ENCODE measurements at regions not wholly inside any gene's neighbourhood (a gene's known extent, or its start where the extent isn't known, plus 50 kb on each side); places are given as distances from the start of the nearest gene placed in this dataset.
A peak's percentile ranks its signal among the peaks of the same experiment; 100 is the strongest.

DNA sequence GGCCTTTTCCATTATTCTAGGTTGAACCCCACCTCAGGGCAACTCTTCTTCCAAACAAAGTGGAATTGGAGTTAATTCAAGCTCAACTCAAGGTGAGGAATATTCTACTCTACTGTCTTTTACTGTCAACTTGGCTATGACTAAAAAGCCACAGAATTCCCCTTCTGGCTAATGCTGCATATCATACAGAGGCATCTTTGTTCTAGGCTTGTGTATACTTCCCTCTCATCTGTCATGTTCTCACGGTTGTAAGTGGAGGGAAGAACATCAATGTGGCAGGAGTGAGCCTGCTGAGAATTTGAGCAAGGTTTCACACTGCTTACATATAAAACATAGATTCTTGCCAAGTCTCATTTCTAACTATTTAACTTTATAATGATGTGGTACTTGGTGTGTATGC is 921.4 kb upstream of the CNTN5 start:
- intact Hi-C loops (cut with DNase I), result no loop called here
- no peak for DNase-seq
- no peak for ATAC-seq (ENCODE audit: poor library complexity)

GRCh38 chr11:98100689-98101088 is 920.1 kb upstream of the CNTN5 start:
- DNase-seq (no peak), ATAC-seq (ENCODE audit: poor library complexity) (no peak)
- intact Hi-C loops (cut with DNase I), result no loop called here

DNA sequence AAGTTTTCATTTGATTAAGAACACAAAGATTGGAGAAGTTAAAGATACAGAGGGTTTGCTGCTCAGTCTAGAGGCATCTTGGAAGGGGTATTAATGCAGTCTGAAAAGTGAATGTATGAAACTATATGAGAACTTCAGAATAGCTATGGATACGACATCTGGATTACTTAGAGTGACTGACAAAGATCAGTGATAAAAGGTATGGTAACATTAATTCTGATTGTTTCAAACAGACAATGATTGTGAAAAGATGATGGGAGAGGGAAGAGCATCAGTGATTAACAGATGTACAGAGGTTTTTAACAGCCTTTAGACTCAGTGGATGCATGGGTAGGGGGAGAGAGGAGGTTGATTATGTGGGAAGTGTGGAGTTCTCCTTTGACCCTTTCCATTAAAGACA is 919.4 kb upstream of the CNTN5 start:
- no peak for ATAC-seq (ENCODE audit: poor library complexity)
- intact Hi-C loops (cut with DNase I), result no loop called here
- no peak for DNase-seq

DNA sequence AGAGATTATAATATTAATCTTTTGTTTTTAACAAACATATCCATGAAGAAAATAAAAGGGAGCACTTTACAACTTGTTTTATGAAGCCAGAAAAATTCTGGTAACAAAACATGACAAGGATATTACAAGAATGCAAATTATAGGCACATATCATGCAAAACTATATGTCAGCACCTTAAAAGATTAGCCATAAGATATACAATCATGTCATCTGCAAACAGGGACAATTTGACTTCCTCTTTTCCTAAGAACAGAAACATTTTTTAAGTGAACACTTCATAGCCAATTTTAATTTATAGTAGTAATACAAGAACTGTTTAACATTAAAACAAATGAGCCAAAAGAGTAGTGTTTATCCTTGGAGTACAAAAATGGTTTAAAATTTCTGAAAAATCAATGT is 916.5 kb upstream of the CNTN5 start:
- ATAC-seq (ENCODE audit: poor library complexity) (no peak), DNase-seq (no peak)
- intact Hi-C loops (cut with DNase I), result no loop called here

GRCh38 chr11:98107736-98108135 is 913.0 kb upstream of the CNTN5 start:
- DNase-seq, result peak; percentile 39
- intact Hi-C loops (cut with DNase I), result no loop called here
- peak; percentile 99 for ATAC-seq (ENCODE audit: poor library complexity)

DNA sequence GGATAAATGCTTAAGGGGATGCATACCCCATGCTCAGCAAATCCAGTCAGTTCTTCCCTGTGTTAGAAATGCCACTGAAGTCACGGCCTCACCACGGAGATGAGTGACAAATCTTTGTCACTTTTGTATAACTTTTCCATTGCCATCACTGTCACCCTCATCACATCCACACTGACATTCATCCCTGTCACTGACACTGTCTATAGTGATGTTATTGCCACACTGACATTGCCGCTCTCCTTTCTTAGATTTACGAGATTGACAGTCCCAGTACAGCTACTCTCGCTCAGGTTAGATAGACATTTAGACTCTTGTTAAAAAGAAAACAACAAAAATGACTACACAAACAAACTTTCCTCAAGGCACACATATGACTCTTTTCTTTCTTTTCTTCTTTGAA is 910.7 kb upstream of the CNTN5 start:
- ATAC-seq (ENCODE audit: poor library complexity) (no peak), DNase-seq (no peak)
- intact Hi-C loops (cut with DNase I), result no loop called here

DNA sequence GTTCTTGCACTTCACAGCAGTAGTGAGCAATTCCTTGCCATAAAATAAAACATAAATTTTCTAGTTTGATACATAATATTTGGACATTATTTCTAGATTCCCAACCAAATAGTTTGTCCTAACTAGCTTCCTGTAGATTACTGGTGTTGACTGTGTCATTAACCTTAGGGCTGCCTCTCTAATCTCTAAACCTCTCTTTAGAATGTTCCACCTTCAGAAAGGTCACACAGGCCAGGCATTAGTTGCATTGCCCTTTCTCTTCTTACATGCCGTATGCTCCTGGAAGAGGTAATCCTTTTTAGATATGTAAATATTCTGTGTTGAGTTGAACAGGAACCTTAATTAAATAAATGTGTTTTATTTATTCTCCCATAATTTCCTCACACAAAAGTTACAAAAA is 904.9 kb upstream of the CNTN5 start:
- intact Hi-C loops (cut with DNase I), result no loop called here
- ATAC-seq (ENCODE audit: poor library complexity) (no peak), DNase-seq (no peak)

DNA sequence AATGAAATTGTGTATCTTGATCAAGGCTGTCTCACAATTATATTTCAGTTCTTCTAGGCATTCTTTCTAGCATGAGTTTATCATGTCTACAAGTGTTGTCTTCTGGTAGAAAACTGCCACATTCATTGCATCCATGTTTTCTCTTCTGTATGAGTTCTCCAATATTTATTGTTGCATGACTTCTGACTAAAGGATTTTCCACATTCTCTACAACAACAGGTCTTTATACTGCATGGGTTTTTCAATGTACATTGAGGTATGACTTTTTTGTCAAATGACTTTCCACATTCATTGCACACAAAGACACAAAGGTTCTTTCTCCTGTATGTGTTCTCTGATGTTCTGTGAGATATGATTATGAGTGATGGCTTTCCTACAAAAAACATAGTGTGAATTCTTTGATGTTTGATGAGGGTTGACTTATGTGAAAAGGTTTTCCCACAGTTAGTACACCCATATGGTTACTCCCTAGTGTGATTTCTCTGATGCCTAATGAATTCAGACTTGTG is 890.6 kb upstream of the CNTN5 start:
- intact Hi-C loops (cut with DNase I), result no loop called here
- DNase-seq (no peak), ATAC-seq (ENCODE audit: poor library complexity) (no peak)

GRCh38 chr11:98136357-98136756 is 884.4 kb upstream of the CNTN5 start:
- intact Hi-C loops (cut with DNase I), result no loop called here
- no peak for DNase-seq
- no peak for ATAC-seq (ENCODE audit: poor library complexity)

GRCh38 chr11:98137437-98137836 is 883.3 kb upstream of the CNTN5 start:
- DNase-seq (no peak), ATAC-seq (ENCODE audit: poor library complexity) (no peak)
- intact Hi-C loops (cut with DNase I), result no loop called here

- ATAC-seq (ENCODE audit: poor library complexity) (no peak), DNase-seq (no peak)
- intact Hi-C loops (cut with DNase I), result no loop called here
Measured at GRCh38 chr11:98143661-98144060, 877.1 kb upstream of the CNTN5 start.

- no peak for DNase-seq
- intact Hi-C loops (cut with DNase I), result no loop called here
- ATAC-seq (ENCODE audit: poor library complexity), result no peak
Measured at GRCh38 chr11:98153752-98154151, 867.0 kb upstream of the CNTN5 start.

GRCh38 chr11:98155696-98156095 is 865.1 kb upstream of the CNTN5 start:
- ATAC-seq (ENCODE audit: poor library complexity) (no peak), DNase-seq (no peak)
- intact Hi-C loops (cut with DNase I), result no loop called here

GRCh38 chr11:98177925-98178324 is 842.8 kb upstream of the CNTN5 start:
- DNase-seq (no peak), ATAC-seq (ENCODE audit: poor library complexity) (no peak)
- intact Hi-C loops (cut with DNase I), result no loop called here

- ATAC-seq (ENCODE audit: poor library complexity) (no peak), DNase-seq (no peak)
- intact Hi-C loops (cut with DNase I), result no loop called here
Measured at GRCh38 chr11:98180511-98180910, 840.2 kb upstream of the CNTN5 start.

- intact Hi-C loops (cut with DNase I), result no loop called here
- DNase-seq, result no peak
- no peak for ATAC-seq (ENCODE audit: poor library complexity)
Measured at GRCh38 chr11:98180921-98181320, 839.8 kb upstream of the CNTN5 start.

DNA sequence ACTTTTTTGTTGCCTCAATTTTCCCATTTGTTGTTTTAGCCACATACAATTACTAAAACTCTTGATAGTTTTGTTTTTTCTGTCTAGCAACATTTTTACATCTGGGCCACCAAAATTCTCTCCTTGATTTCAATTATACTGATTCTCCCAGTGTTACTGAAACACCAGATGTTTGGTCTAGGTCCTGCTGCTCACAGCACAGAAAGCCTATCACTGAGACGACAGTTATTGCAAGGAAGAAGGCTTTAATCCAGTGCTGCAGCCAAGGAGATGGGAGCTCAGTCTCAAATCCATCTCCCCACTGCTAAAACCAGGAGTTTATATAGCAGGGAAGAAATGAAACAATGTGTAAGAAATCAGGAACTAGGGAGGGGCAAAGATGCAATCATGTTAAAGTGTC is 837.7 kb upstream of the CNTN5 start:
- no peak for DNase-seq
- ATAC-seq (ENCODE audit: poor library complexity), result no peak

DNA sequence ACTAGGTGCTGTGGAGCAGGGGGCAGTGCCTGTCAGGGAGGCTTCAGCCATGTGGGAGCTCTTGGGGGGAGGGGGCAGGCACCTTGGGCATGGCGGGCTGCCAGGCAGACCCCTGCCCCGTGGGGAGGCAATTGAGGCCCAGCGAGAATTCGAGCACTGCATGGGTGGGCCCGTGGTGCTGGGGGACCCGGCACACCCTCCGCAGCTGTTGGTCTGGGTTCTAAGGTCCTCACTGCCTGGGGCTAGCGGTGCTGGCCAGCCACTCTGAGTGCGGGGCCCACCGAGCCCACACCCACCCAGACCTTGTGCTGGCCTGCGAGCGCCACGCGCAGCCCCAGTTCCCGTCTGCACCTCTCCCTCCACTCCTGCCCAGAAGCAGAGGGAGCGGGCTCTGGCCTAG is 835.5 kb upstream of the CNTN5 start:
- intact Hi-C loops (cut with DNase I), result no loop called here
- ATAC-seq (ENCODE audit: poor library complexity), result no peak
- DNase-seq, result no peak

More for the DNA sequence above, 837.7 kb upstream of the CNTN5 start:
- intact Hi-C loops (cut with DNase I), result no loop called here

DNA sequence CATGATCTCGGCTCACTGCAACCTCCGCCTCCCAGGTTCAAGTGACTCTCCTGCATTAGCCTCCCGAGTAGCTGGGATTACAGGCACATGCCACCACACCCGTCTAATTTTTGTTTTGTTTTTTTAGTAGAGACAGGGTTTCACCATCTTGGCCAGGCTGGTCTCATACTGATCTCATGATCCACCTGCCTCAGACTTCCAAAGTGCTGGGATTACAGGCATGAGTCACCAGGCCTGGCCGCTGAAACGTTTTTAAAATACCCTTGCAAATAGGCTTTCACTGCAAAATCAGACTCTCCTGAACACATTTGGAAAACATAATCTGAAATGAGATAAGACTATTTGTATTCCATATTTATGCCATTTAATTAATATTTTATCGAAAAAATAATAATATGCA is 826.1 kb upstream of the CNTN5 start:
- intact Hi-C loops (cut with DNase I), result no loop called here
- no peak for DNase-seq
- no peak for ATAC-seq (ENCODE audit: poor library complexity)

DNA sequence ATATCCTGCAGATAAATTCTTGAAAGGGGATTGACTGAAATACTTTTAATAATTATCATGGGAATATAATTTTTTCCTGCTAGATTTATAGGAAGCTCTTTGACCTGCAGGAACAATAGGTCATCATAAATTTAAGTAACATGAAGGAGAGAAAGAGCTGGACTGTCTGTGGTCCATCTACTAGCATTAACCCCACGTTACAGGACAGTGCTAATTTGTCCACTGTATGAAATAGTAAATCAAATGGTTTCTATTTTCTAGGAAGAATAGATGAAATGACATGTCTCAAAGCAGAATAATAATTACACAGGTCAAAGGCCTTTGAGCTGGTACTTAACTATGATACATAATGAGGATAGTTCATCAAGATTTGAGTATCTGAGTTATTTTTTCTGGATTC is 825.4 kb upstream of the CNTN5 start:
- DNase-seq (no peak), ATAC-seq (ENCODE audit: poor library complexity) (no peak)
- intact Hi-C loops (cut with DNase I), result no loop called here

GRCh38 chr11:98207086-98207485 is 813.7 kb upstream of the CNTN5 start:
- ATAC-seq (ENCODE audit: poor library complexity), result no peak

DNA sequence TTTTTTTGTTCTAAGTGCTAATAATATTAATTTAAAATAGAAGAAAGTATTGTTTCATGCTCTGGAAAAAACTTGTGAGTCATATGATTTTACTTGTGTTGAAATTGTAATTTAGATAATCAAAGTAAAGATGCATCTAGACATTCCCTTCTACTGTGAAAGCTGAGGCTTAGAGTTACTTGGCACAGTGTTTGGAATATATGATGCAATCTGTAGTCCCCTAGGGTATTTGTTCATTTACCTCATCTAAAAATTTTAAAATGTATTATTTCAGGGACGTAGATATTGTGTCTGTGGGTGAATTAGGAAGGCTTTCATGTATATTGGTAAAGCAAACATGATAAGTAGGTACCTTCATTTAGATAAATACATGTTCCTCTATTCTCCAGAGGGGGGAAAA is 793.5 kb upstream of the CNTN5 start:
- intact Hi-C loops (cut with DNase I), result no loop called here
- no peak for ATAC-seq (ENCODE audit: poor library complexity)
- no peak for DNase-seq

More at GRCh38 chr11:98207086-98207485, 813.7 kb upstream of the CNTN5 start:
- intact Hi-C loops (cut with DNase I), result no loop called here
- DNase-seq, result no peak

Measured in Right ventricle myocardium superior (tissue), 1 donor.